IMR-90 (cell line): ENCODE measurements at regions not wholly inside any gene's neighbourhood (a gene's known extent, or its start where the extent isn't known, plus 50 kb on each side); places are given as distances from the start of the nearest gene placed in this dataset.

Experiments used
- CEBPB ChIP-seq: IDR thresholded peaks from 2 replicates; pipeline ENCODE4 v1.6.1; 2012; ENCODE audit warnings: low read depth, low read length, improper control_type of control experiment
- CHD1 ChIP-seq: IDR thresholded peaks from 2 replicates; pipeline ENCODE4 v1.6.1; 2012; ENCODE audit warnings: low read depth, low read length, improper control_type of control experiment
- MAFK ChIP-seq: IDR thresholded peaks from 2 replicates; pipeline ENCODE4 v1.6.1; 2012; ENCODE audit warnings: low read depth, low read length, improper control_type of control experiment
- MAZ ChIP-seq: IDR thresholded peaks from 2 replicates; pipeline ENCODE4 v1.6.1; 2012; ENCODE audit warnings: low read depth, mild to moderate bottlenecking, low read length, improper control_type of control experiment, moderate library complexity, borderline replicate concordance
- MXI1 ChIP-seq: IDR thresholded peaks from 2 replicates; pipeline ENCODE4 v1.6.1; 2012; ENCODE audit warnings: low read depth, mild to moderate bottlenecking, low read length, moderate library complexity, borderline replicate concordance
- NFE2L2 ChIP-seq: fragments of 150-350 bp; IDR thresholded peaks from 2 replicates; pipeline ENCODE4 v1.6.1; 2016; ENCODE audit warnings: low read depth, mild to moderate bottlenecking, low read length
- POLR2A ChIP-seq: IDR thresholded peaks from 2 replicates; pipeline ENCODE4 v1.6.1; 2012; ENCODE audit warnings: mild to moderate bottlenecking, low read depth, low read length
- RAD21 ChIP-seq: IDR thresholded peaks from 2 replicates; pipeline ENCODE4 v1.6.1; 2012; ENCODE audit warnings: low read length, improper control_type of control experiment
- SMC3 ChIP-seq: fragments of 150-350 bp; IDR thresholded peaks from 2 replicates; pipeline ENCODE4 v1.6.1; 2016; ENCODE audit warnings: low read depth, mild to moderate bottlenecking, antibody characterized with exemption, low read length, moderate library complexity
- TF ChIP-seq, protein P1 (sequence below): fragments of 150-350 bp; IDR thresholded peaks from 2 replicates; pipeline ENCODE4 v1.6.1; 2017; ENCODE audit warnings: mild to moderate bottlenecking, antibody characterized with exemption, low read length, low read depth
- TF ChIP-seq, protein P2 (sequence below): fragments of 150-350 bp; IDR thresholded peaks from 2 replicates; pipeline ENCODE4 v1.6.1; 2016; ENCODE audit warnings: low read depth, mild to moderate bottlenecking, low read length, moderate library complexity, borderline replicate concordance
- TF ChIP-seq, protein P3 (sequence below): conservative IDR thresholded peaks from 2 replicates; pipeline ENCODE4 v1.5.1; 2012; ENCODE audit warnings: mild to moderate bottlenecking, low read depth, low read length, improper control_type of control experiment

DNA sequence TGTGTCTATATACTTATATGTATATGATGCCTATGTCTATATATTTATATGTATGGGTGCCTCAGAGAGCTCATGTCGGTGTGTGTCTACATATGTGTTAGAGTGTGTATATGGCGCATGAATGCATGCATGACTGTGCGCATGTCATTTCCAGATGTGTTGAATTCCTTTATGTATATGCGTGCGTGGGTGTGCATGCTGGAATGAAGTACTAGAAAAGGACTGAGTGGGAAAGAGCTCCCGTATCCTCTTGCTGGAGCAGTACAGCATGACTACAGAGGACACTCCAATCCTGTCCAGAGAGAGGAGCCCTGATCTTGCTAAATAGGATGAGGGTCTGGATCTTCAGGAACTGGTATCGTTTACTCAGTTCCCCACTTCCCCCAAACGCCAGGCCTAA, 56.8 kb upstream of the LRPPRC start:
- TF ChIP-seq, protein P1, sequence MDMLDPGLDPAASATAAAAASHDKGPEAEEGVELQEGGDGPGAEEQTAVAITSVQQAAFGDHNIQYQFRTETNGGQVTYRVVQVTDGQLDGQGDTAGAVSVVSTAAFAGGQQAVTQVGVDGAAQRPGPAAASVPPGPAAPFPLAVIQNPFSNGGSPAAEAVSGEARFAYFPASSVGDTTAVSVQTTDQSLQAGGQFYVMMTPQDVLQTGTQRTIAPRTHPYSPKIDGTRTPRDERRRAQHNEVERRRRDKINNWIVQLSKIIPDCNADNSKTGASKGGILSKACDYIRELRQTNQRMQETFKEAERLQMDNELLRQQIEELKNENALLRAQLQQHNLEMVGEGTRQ: no peak
- no peak for TF ChIP-seq POLR2A
- TF ChIP-seq, protein P2, sequence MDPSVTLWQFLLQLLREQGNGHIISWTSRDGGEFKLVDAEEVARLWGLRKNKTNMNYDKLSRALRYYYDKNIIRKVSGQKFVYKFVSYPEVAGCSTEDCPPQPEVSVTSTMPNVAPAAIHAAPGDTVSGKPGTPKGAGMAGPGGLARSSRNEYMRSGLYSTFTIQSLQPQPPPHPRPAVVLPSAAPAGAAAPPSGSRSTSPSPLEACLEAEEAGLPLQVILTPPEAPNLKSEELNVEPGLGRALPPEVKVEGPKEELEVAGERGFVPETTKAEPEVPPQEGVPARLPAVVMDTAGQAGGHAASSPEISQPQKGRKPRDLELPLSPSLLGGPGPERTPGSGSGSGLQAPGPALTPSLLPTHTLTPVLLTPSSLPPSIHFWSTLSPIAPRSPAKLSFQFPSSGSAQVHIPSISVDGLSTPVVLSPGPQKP: no peak
- TF ChIP-seq, protein P3, sequence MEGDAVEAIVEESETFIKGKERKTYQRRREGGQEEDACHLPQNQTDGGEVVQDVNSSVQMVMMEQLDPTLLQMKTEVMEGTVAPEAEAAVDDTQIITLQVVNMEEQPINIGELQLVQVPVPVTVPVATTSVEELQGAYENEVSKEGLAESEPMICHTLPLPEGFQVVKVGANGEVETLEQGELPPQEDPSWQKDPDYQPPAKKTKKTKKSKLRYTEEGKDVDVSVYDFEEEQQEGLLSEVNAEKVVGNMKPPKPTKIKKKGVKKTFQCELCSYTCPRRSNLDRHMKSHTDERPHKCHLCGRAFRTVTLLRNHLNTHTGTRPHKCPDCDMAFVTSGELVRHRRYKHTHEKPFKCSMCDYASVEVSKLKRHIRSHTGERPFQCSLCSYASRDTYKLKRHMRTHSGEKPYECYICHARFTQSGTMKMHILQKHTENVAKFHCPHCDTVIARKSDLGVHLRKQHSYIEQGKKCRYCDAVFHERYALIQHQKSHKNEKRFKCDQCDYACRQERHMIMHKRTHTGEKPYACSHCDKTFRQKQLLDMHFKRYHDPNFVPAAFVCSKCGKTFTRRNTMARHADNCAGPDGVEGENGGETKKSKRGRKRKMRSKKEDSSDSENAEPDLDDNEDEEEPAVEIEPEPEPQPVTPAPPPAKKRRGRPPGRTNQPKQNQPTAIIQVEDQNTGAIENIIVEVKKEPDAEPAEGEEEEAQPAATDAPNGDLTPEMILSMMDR: no peak
- no peak for TF ChIP-seq SMC3
- TF ChIP-seq MAFK: no peak
- TF ChIP-seq MXI1: no peak
- no peak for TF ChIP-seq NFE2L2
- no peak for TF ChIP-seq CHD1
- no peak for TF ChIP-seq RAD21
- no peak for TF ChIP-seq MAZ
- no peak for TF ChIP-seq CEBPB
